GM23338 (cell line): ENCODE measurements at regions not wholly inside any gene's neighbourhood (a gene's known extent, or its start where the extent isn't known, plus 50 kb on each side); places are given as distances from the start of the nearest gene placed in this dataset.

ENCODE experiments used
- ATAC-seq: fragments of 200-7000 bp; cut with Tn5 transposase; 3 replicates; pipeline ENCODE4 v1.9.1; 2020
- DNase-seq: peaks from one replicate; pipeline ENCODE4 v3.0.0-alpha.2; 2015; ENCODE audit warnings: low spot score
- H2AFZ ChIP-seq: fragments of 200-600 bp; sonication (generic); 2 replicates; pipeline ENCODE4 v1.8.0; 2016; ENCODE audit warnings: antibody characterized with exemption, mild to moderate bottlenecking, moderate library complexity
- H3F3A ChIP-seq: fragments of 200-600 bp; sonication (generic); replicated peaks from 2 replicates; pipeline ENCODE4 v1.8.0; 2017; ENCODE audit warnings: antibody characterized with exemption, mixed run types, low read depth
- H3K27ac ChIP-seq: fragments of 200-600 bp; sonication (generic); 2 replicates; pipeline ENCODE4 v1.6.1; 2016; ENCODE audit warnings: low read depth
- H3K27me3 ChIP-seq: fragments of 200-600 bp; sonication (generic); 2 replicates; pipeline ENCODE4 v1.8.0; 2016; ENCODE audit warnings: mild to moderate bottlenecking, mixed run types, moderate library complexity; ENCODE audit not compliant: insufficient read depth
- H3K36me3 ChIP-seq: fragments of 200-600 bp; sonication (generic); 2 replicates; pipeline ENCODE4 v1.8.0; 2016; ENCODE audit warnings: mild to moderate bottlenecking; ENCODE audit not compliant: insufficient read depth
- H3K4me1 ChIP-seq: fragments of 200-600 bp; sonication (generic); 2 replicates; pipeline ENCODE4 v1.8.0; 2016; ENCODE audit warnings: mild to moderate bottlenecking, moderate library complexity; ENCODE audit not compliant: insufficient read depth
- H3K4me2 ChIP-seq: fragments of 200-600 bp; sonication (generic); 2 replicates; pipeline ENCODE4 v1.7.1; 2017; ENCODE audit warnings: mixed run types
- H3K4me3 ChIP-seq: fragments of 200-600 bp; sonication (generic); 2 replicates; pipeline ENCODE4 v1.6.1; 2016; ENCODE audit warnings: mixed run types
- H3K79me2 ChIP-seq: fragments of 200-600 bp; sonication (generic); replicated peaks from 2 replicates; pipeline ENCODE4 v1.8.0; 2017; ENCODE audit warnings: mild to moderate bottlenecking; ENCODE audit not compliant: insufficient read depth
- H3K9me2 ChIP-seq: fragments of 200-600 bp; sonication (generic); 2 replicates; pipeline ENCODE4 v1.8.0; 2017; ENCODE audit not compliant: insufficient read depth
- H4K20me1 ChIP-seq: fragments of 200-600 bp; sonication (generic); replicated peaks from 2 replicates; pipeline ENCODE4 v1.8.0; 2017; ENCODE audit warnings: mild to moderate bottlenecking; ENCODE audit not compliant: insufficient read depth
- H3K27ac Mint-ChIP-seq: 2 replicates; pipeline ENCODE4 v1.8.0; 2020; ENCODE audit warnings: inconsistent platforms, mild to moderate bottlenecking, moderate library complexity, mixed read lengths
- H3K27me3 Mint-ChIP-seq: 3 replicates; pipeline ENCODE4 v1.8.0; 2022; ENCODE audit warnings: low read depth, mild to moderate bottlenecking, moderate library complexity, mixed read lengths, inconsistent platforms; ENCODE audit not compliant: insufficient read depth, poor library complexity
- H3K36me3 Mint-ChIP-seq: 3 replicates; pipeline ENCODE4 v1.8.0; 2021; ENCODE audit warnings: low read depth, mild to moderate bottlenecking, inconsistent platforms, moderate library complexity, mixed read lengths
- H3K4me1 Mint-ChIP-seq: 3 replicates; pipeline ENCODE4 v1.8.0; 2020; ENCODE audit warnings: mild to moderate bottlenecking, inconsistent platforms, mixed read lengths
- H3K4me3 Mint-ChIP-seq: 3 replicates; pipeline ENCODE4 v1.8.0; 2021; ENCODE audit warnings: moderate library complexity, mild to moderate bottlenecking, inconsistent platforms, mixed read lengths
- H3K9me3 Mint-ChIP-seq: 3 replicates; pipeline ENCODE4 v1.8.0; 2020; ENCODE audit warnings: moderate library complexity, mild to moderate bottlenecking, inconsistent platforms, mixed read lengths
- CTCF ChIP-seq, 2 experiments: fragments of 200-600 bp in 1 of 2; sonication (generic) in 1 of 2; conservative IDR thresholded peaks; 2 replicates each; pipeline versions ENCODE4 v1.5.1 to v1.6.1; 2016 to 2017; ENCODE audit warnings: antibody characterized with exemption in 2 of 2, low read depth in 2 of 2, mild to moderate bottlenecking in 2 of 2, moderate library complexity in 1 of 2
- ETS1 ChIP-seq: IDR thresholded peaks from 2 replicates; pipeline ENCODE4 v1.6.1; 2016; ENCODE audit warnings: antibody characterized with exemption
- EZH2phosphoT487 ChIP-seq: fragments of 200-600 bp; sonication (generic); IDR thresholded peaks from one replicate; pipeline ENCODE4 v1.8.1; 2018; ENCODE audit warnings: antibody characterized with exemption; ENCODE audit not compliant: unreplicated experiment
- JUNB ChIP-seq: IDR thresholded peaks from one replicate; pipeline ENCODE4 v1.6.1; 2016; ENCODE audit warnings: antibody characterized with exemption; ENCODE audit not compliant: unreplicated experiment
- NANOG ChIP-seq: IDR thresholded peaks from 2 replicates; pipeline ENCODE4 v1.6.1; 2016; ENCODE audit warnings: antibody characterized with exemption, borderline replicate concordance
- POLR2AphosphoS5 ChIP-seq: IDR thresholded peaks from 2 replicates; pipeline ENCODE4 v1.6.1; 2016; ENCODE audit warnings: antibody characterized with exemption, low read depth
- ZNF114 ChIP-seq: fragments of 250-450 bp; sonication (Bioruptor Pico); IDR thresholded peaks from 2 replicates; pipeline ENCODE4 v1.5.0; 2020; ENCODE audit warnings: mild to moderate bottlenecking, moderate library complexity
- ZNF331 ChIP-seq: fragments of 250-450 bp; sonication (Bioruptor Pico); IDR thresholded peaks from 2 replicates; pipeline ENCODE4 v1.5.0; 2020; ENCODE audit warnings: low read depth, mild to moderate bottlenecking, moderate library complexity
- ZNF462 ChIP-seq: fragments of 250-450 bp; sonication (Bioruptor Pico); IDR thresholded peaks from 2 replicates; pipeline ENCODE4 v1.5.0; 2020; ENCODE audit warnings: mild to moderate bottlenecking, moderate library complexity

- no peak for TF ChIP-seq CTCF (conservative IDR thresholded peaks at IDR 0.05; ENCODE audit: low read depth in 2 of 2)
- TF ChIP-seq POLR2AphosphoS5, result no peak
- TF ChIP-seq ZNF331 (CRISPR knock-in tag), result no peak
- TF ChIP-seq ETS1, result no peak
- no peak for TF ChIP-seq EZH2phosphoT487
Measured at GRCh38 chr21:41615613-41616012, 107.7 kb upstream of the TMPRSS2 start (continued).

GRCh38 chr21:41614511-41614910 is 106.6 kb upstream of the TMPRSS2 start:
- H3K9me3 Mint-ChIP-seq, result no peaks in the 10 kb centered on the region
- DNase-seq (no peak), ATAC-seq (no peak)
- H3K79me2 ChIP-seq, result no peaks in the 10 kb centered on the region
- H2AFZ ChIP-seq, result no peak overlapping the region
- H3K27ac Mint-ChIP-seq, result no peak overlapping the region
- no peaks in the 10 kb centered on the region for H3K36me3 Mint-ChIP-seq
- peaks cover 15% of the 10 kb centered on the region for H3K4me1 Mint-ChIP-seq
- no peak for TF ChIP-seq ZNF331 (CRISPR knock-in tag)
- TF ChIP-seq JUNB, result no peak
- no peak for TF ChIP-seq ZNF114 (CRISPR knock-in tag)
- TF ChIP-seq ZNF462 (CRISPR knock-in tag), result no peak
- no peak for TF ChIP-seq EZH2phosphoT487
- TF ChIP-seq NANOG, result no peak
- no peak for TF ChIP-seq POLR2AphosphoS5
- no peak for TF ChIP-seq CTCF (conservative IDR thresholded peaks at IDR 0.05; ENCODE audit: low read depth in 2 of 2)
- H4K20me1 ChIP-seq, result no peaks in the 10 kb centered on the region
- H3K4me2 ChIP-seq, result no peak overlapping the region
- H3K4me1 ChIP-seq, result peaks cover 12% of the 10 kb centered on the region
- H3K27me3 Mint-ChIP-seq, result peaks cover 7% of the 10 kb centered on the region
- H3K27ac ChIP-seq, result no peak overlapping the region
- H3F3A ChIP-seq, result no peaks in the 10 kb centered on the region
- no peak overlapping the region for H3K4me3 Mint-ChIP-seq
- no peaks in the 10 kb centered on the region for H3K27me3 ChIP-seq
- no peak overlapping the region for H3K4me3 ChIP-seq
- H3K9me2 ChIP-seq, result no peaks in the 10 kb centered on the region
- no peaks in the 10 kb centered on the region for H3K36me3 ChIP-seq
